GM21447 (cell line): ENCODE measurements at regions not wholly inside any gene's neighbourhood (a gene's known extent, or its start where the extent isn't known, plus 50 kb on each side); places are given as distances from the start of the nearest gene placed in this dataset.
"Not testable (repeated sequence)": the region's sequence is repeated elsewhere in the genome, so short reads cannot be mapped to it uniquely, and the experiment has no call there.

Experiments used
- ATAC-seq: cut with Tn5 transposase; IDR thresholded peaks from one replicate; pipeline ENCODE4 v1.9.1; 2021; ENCODE audit not compliant: unreplicated experiment

DNA sequence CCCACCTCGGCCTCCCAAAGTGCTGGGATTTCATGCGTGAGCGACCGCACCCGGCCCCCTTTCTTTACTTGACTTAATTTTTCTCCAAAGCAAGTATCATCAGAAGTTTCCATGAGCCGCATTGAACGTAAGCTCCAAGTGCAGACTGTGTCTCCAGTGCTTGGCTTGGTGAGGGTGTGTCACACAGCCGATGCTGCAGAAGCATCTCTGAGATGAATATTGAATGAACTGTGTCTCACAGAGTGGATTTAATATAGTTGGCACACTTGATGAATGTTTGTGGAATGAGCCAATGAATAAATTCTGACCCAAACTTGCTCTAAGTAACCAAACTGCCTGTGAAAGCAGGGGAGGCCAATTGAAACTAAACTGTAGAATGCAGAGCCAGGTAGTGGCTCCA is 159.4 kb upstream of the KBTBD8 start:
- ATAC-seq: no peak

- ATAC-seq: no peak
Observed at GRCh38 chr3:66839508-66839907, 158.6 kb upstream of the KBTBD8 start.

DNA sequence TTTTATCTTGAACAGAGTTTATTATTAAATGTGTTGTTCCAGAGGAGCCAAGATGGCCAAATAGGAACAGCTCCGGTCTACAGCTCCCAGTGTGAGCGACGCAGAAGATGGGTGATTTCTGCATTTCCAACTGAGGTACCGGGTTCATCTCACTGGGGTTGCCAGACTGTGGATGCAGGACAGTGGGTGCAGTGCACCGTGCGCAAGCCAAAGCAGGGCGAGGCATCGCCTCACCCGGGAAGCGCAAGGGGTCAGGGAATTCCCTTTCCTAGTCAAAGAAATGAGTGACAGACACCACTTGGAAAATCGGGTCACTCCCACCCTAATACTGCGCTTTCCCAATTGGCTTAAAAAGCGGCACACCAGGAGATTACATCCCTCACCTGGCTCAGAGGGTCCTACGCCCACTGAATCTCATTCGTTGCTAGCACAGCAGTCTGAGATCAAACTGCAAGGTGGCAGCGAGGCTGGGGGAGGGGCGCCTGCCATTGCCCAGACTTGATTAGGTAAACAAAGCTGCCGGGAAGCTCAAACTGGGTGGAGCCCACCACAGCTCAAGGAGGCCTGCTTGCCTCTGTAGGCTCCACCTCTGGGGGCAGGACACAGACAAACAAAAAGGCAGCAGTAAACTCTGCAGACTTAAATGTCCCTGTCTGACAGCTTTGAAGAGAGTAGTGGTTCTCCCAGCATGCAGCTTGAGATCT is 155.2 kb upstream of the KBTBD8 start:
- not testable (repeated sequence) for ATAC-seq

DNA sequence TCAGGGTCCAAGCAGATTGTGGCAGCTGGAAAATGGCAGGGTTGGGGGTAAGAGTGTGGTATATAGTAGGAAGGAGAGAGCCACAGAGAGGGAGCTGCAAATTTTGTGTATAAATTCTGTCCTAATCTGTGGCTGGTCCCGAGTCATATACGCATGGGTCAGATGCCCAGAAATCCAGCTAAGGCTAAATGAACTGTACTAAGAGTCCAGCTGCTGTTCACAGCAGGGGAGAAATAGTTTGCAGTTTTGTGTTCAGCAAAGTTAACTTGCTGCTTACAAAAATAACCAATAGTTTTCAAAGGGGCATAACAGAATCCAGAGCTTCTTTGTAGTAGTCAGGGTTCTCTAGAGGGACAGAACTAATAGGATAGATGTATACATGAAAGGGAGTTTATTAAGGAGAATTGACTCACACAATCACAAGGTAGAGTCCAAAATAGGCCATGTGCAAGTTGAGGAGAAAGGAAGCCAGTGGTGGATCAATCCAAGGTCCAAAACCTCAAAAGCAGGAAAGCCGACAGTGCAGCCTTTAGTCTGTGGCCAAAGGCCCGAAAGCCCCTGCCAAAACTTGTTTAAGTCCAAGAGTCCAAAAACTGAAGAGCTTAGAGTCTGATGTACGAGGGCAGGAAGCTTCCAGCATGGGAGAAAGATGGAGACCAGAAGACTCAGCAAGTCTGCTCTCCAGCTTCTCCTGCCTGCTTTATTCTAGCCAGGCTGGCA is 146.1 kb upstream of the KBTBD8 start:
- no peak for ATAC-seq

DNA sequence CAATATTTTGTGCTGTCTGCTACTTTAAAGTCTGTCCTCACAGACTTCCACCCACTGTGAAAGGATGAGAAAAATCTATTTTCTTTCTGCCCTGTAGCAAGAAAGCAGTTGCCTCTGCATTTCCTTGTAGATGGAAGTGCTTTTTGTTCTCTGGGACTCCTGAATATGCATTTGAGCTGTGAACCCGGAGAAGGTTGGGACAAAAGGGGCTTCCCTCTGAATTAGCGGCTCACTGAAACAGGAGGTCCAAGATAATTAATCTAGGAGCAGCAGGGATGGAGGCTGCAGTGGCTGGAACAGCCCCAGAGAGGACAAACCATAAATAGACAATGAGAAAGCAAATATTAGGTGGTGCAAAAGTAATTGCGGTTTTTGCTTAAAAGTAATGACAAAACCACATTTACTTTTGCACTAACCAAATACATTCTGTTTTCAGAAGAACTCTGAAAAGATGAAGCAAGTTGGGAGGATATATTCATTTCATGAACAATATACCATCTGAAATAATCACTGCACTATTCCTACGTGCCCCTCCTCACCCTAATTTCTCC is 143.4 kb upstream of the KBTBD8 start:
- no peak for ATAC-seq

- ATAC-seq: peak; percentile 95
Observed at GRCh38 chr3:66856533-66856932, 141.6 kb upstream of the KBTBD8 start.

DNA sequence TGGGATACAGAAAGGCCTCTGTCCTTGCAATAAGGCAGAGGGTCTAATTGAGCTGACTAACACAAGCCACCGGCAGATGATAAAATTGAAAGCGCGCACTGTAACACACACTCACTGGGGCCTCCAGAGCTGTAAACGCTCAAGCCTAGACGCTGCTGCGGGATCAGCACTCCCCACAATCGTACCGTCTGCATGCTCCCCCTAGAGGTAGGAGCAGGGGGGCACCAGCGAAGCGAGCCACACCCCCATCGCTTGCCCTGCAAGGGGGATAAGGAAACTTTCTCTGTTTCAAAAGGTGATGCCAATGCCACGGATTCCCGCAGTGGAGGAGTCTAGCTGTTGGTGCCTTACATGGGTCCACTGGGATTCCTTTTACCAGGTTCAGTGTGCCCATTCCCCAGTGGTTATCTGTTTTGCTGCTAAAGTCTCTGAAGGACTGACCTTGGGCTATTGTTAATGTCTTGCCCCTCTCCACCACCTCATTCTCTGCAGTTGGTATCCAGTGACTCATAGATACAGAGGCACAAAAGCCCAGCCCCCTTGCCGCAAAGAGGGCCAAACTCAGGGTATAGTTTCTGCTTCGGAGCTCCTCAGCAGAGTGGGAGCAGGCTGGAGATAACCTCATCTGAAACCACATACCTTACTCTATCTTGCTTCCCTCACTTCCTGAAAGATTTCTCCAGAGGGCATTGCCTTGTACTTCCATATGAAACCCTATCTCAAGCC is 139.3 kb upstream of the KBTBD8 start:
- no peak for ATAC-seq

- no peak for ATAC-seq
Observed at GRCh38 chr3:66860771-66861170, 137.3 kb upstream of the KBTBD8 start.

- ATAC-seq: no peak
Observed at GRCh38 chr3:66863205-66864111, 134.6 kb upstream of the KBTBD8 start.

- no peak for ATAC-seq
Observed at GRCh38 chr3:66884659-66885058, 113.4 kb upstream of the KBTBD8 start.

- ATAC-seq: no peak
Observed at GRCh38 chr3:66885326-66886000, 112.6 kb upstream of the KBTBD8 start.

DNA sequence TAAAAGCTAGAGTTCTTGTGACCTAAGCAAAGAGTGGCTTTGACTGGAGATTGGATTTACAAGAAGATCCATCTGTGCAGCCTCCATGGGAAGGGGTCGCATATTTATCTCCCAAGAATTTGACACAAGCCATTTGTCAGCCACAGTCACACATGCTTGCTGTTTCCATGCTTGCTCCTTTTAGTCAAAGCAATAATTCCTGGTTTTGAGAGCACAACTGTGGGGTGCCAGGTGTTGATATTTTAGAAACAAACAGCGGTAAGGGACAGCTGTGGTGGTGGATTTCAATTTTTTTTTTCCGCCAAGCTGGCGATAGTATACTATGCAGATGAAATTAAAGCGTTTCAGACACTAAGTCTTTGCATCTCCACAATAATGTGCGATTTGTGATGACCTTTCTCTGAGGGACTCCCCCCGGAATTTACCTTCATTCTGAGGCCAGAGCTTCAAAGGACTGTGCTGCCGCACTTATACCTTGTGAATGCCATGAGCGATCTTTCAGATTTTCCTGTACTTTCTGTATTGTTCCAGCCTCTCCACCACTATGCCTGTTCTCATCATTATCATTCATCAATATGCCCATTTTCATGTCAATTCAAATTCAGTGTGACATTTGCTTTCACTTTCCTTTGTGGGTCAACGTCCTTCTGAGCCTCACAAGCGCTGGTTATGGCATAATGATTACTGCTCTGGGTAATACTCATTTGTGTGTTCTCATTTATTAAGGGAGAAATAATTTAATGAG is 108.2 kb upstream of the KBTBD8 start:
- no peak for ATAC-seq

DNA sequence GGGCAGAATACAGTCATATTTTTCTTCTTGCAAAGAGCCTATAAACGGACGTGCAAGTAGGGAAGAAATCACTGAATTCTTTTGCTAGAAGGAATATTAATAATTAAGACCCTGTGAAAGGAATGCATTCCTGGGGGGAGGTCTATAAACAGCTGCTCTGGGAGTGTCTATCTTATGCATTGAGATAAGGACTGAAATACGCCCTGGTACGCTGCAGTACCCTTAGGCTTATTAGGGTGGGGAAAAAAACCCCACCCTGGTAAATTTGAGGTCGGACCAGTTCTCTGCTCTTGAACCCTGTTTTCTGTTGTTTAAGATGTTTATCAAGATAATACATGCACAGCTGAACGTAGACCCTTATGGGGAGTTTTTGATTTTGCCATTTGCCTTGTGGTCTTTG is 100.0 kb upstream of the KBTBD8 start:
- ATAC-seq: no peak

- no peak for ATAC-seq
Observed at GRCh38 chr3:66904336-66904735, 93.8 kb upstream of the KBTBD8 start.

DNA sequence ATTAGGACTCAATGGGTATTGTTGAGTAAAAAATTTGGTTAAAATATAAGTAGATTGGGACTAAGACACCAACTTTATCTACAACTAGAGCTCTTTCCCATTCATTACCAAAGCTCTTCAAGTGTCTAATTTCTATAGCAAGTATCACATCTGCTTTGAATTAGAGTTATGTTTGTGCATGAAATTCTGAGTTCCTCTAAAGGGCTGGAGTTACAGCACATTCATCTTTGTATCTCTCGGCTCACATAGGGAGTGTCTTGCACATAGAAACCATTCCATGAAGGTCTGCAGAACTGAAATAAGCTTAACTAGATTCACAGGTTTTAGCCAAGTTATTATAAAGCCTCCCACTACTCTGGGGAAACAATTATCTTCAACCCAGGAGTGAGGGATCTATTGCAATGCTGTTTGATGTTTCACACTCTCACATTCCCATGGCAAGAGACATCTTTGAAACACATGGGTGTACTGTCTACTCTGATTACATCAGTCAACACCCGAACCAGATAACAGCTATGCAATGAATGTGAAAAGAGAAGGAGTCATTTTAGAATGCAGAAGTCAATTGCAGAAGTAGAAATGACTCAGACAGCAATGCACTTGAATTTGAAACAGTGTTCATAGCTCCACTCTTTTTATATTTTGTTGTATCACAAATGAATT is 93.1 kb upstream of the KBTBD8 start:
- no peak for ATAC-seq

GRCh38 chr3:66907136-66907535 is 91.0 kb upstream of the KBTBD8 start:
- ATAC-seq: no peak

DNA sequence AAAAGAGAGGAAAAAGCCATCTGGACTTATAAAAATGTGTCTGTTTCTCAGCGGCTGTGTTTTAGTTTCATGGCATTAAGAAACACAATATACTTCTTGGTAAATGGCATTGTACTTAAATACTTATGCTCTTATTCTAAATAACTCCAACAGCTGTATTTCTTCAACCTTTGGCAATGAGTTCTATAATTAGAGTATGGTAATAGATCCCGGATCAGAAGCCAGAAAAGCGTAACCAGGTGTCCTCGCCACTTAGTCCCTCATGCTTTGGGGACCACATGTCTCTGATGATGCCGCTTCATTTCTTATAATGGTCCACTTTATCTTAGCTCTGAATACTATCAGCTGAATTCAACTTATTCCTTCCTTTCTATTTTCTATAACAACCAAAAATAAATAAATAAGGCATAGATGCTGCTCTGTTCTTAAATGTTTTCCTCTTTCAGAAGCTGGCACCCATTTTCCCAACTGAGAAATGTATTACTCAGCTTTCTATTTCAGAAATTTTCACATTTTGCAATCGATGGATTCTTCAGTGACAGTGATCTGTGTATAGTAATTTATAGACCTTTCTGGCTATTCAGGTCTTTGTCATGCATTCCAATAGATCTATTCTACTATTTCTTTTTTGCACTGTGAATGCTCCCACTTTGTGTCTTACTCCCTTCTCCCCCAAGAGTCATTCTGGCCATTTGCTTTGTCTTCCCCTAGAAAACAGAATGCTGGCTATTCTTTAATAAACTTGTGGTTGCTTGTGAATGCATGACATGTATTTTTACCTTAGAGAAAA is 87.6 kb upstream of the KBTBD8 start:
- ATAC-seq: no peak

- ATAC-seq: no peak
Observed at GRCh38 chr3:66912306-66912705, 85.8 kb upstream of the KBTBD8 start.
